RWPE1 (cell line): ENCODE measurements at regions not wholly inside any gene's neighbourhood (a gene's known extent, or its start where the extent isn't known, plus 50 kb on each side); places are given as distances from the start of the nearest gene placed in this dataset.

Experiments
- CTCF ChIA-PET: fragments of 350-600 bp; sonication (Branson Sonifier 250); formaldehyde crosslinking; extraction: SDS; loops from one replicate; lab custom pipeline; 2021; lab: Yijun Ruan, JAX
- POLR2A ChIA-PET: fragments of 400-600 bp; formaldehyde crosslinking; extraction: SDS; loops from one replicate; lab custom pipeline; 2020; ENCODE audit warnings: antibody characterized with exemption; ENCODE audit not compliant: low non-redundant PET; lab: Yijun Ruan, JAX
- DNase-seq: peaks from one replicate; pipeline ENCODE4 v3.0.0; 2012; ENCODE audit warnings: low spot score
- H3K27ac ChIP-seq: fragments of 450-650 bp; 2 replicates; pipeline ENCODE4 v1.5.1; 2017
- CTCF ChIP-seq: fragments of 450-650 bp; conservative IDR thresholded peaks from 2 replicates; pipeline ENCODE4 v1.5.1; 2017; ENCODE audit warnings: low read depth, mild to moderate bottlenecking

- no peak for DNase-seq
- ChIA-PET CTCF (no interaction called here), POLR2A (no interaction called here)
- H3K27ac ChIP-seq: no peak overlapping the region
- TF ChIP-seq CTCF: no peak
Observed at GRCh38 chr4:133372699-133373098, 223.6 kb downstream of the PCDH10 start.

- TF ChIP-seq CTCF: no peak
- no peak overlapping the region for H3K27ac ChIP-seq
- no peak for DNase-seq
- CTCF ChIA-PET: no interaction called here
- POLR2A ChIA-PET: no interaction called here
Observed at GRCh38 chr4:133355633-133356032, 206.5 kb downstream of the PCDH10 start.

- ChIA-PET CTCF (interaction anchor here (0.6 kb wide), 1 partner anchor 28 kb away, joined by 3 read pairs; no protein-coding TSS in a partner anchor), POLR2A (no interaction called here)
- H3K27ac ChIP-seq: no peak overlapping the region
- DNase-seq: no peak
- TF ChIP-seq CTCF: no peak
Observed at GRCh38 chr4:133347409-133347808, 198.3 kb downstream of the PCDH10 start.

GRCh38 chr4:133324491-133324890 is 175.4 kb downstream of the PCDH10 start:
- ChIA-PET POLR2A (no interaction called here), CTCF (no interaction called here)
- DNase-seq: no peak
- no peak overlapping the region for H3K27ac ChIP-seq
- TF ChIP-seq CTCF: no peak

GRCh38 chr4:133323670-133324069 is 174.6 kb downstream of the PCDH10 start:
- no peak for TF ChIP-seq CTCF
- CTCF ChIA-PET: interaction anchor here (0.7 kb wide), 1 partner anchor 15 kb away, joined by 3 read pairs; no protein-coding TSS in a partner anchor
- POLR2A ChIA-PET: no interaction called here
- no peak for DNase-seq
- H3K27ac ChIP-seq: no peak overlapping the region

- DNase-seq: peak; percentile 21
- H3K27ac ChIP-seq: no peak overlapping the region
- POLR2A ChIA-PET: no interaction called here
- CTCF ChIA-PET: interaction anchor here (1.0 to 1.3 kb wide), 2 partner anchors 12 to 47 kb away, joined by 3 to 4 read pairs; no protein-coding TSS in a partner anchor
- TF ChIP-seq CTCF: peak; percentile 60
Observed at GRCh38 chr4:133320576-133321170, 171.6 kb downstream of the PCDH10 start.
